Hematopoietic multipotent progenitor cell (in vitro differentiated cells): ENCODE measurements at regions not wholly inside any gene's neighbourhood (a gene's known extent, or its start where the extent isn't known, plus 50 kb on each side); places are given as distances from the start of the nearest gene placed in this dataset.

Experiments used
- DNase-seq, 3 donors: peaks; one replicate each; pipeline ENCODE4 v3.0.0-alpha.2; 2011 to 2015; ENCODE audit warnings: low read depth in 2 of 3, low spot score in 2 of 3

- no peak for DNase-seq
Measured at GRCh38 chr12:78483767-78484315, 380.7 kb upstream of the SYT1 start.

DNA sequence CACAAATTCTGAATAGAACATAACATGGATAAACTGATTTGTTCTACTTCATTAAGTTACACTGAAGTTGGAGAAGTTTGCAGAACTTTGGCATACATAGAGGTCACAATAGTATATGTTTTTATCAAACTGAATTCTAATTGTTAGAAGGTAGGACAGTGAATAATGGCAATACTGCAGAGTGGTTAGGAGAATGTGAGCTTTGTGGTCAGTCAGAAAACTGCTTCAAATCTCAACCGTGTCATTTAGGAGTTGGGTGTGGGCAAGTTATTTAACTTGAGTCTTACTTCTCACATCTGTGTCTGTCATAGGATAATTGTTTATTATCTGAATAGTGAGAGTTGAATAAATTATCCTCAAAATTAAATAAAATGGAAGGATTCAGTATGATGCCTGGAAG is 374.6 kb upstream of the SYT1 start:
- no peak for DNase-seq

GRCh38 chr12:78490861-78491260 is 373.7 kb upstream of the SYT1 start:
- DNase-seq = no peak

DNA sequence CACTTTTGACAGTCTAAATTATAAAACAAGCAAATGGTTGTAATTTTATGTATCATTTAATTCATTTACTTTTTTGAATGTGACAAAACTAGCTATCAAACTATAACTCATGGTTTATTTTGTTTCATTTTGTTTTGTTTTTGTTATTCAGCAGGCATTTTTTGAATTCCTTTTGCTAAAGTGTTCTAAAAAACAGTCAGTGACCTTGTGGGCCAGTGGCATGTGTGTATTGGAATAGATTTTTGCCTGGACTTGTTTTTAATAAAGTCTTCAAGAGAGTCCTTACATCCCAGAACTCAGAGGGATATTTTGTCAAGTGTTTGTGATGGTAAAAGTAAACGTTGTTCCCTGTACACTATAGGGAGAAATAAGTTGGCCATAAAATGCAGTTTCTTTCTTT is 369.7 kb upstream of the SYT1 start:
- no peak for DNase-seq

GRCh38 chr12:78501825-78502224 is 362.7 kb upstream of the SYT1 start:
- DNase-seq = no peak

- no peak for DNase-seq
Measured at GRCh38 chr12:78519422-78519821, 345.2 kb upstream of the SYT1 start.

- no peak for DNase-seq
Measured at GRCh38 chr12:78530100-78530765, 334.3 kb upstream of the SYT1 start.

- DNase-seq = no peak
Measured at GRCh38 chr12:78531831-78532458, 332.6 kb upstream of the SYT1 start.

DNA sequence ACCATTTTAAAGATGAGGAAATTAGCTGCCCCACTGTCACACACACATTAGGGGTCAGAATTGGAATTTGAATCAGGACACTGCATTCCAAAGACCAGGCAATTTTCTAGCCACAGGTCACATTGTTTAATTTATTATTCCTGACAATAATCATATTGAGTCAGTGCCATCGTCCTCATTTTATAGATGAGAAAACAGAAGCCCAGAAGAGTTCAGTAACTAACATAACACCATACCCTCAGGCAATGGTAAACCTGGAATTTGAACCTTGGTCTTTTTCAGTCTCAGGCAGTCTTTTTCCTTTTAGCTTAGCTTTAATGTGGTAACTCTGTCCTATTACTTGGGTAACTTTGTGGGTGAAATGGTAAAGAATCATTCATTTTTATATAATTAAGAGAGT is 330.3 kb upstream of the SYT1 start:
- no peak for DNase-seq

GRCh38 chr12:78540606-78541336 is 323.8 kb upstream of the SYT1 start:
- no peak for DNase-seq

GRCh38 chr12:78550831-78551230 is 313.7 kb upstream of the SYT1 start:
- DNase-seq = no peak

DNA sequence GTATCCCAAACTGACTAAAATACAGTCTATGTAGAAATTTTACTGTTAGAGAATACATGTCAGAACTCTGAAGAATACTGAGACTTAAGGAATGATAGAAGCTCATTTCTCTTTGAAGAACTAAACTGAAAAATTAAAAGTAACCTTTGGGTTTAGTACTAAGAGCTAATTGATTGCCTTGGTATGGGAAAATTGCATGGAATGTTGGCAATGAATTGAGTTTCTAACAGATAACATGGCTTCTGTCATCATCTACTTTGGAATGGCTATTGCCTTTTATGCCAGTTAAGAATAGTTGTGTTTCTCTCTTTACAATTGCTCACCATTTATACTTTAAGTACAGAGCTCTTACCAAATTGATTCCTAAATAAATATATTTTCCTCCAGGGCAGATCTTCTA is 308.8 kb upstream of the SYT1 start:
- no peak for DNase-seq

DNA sequence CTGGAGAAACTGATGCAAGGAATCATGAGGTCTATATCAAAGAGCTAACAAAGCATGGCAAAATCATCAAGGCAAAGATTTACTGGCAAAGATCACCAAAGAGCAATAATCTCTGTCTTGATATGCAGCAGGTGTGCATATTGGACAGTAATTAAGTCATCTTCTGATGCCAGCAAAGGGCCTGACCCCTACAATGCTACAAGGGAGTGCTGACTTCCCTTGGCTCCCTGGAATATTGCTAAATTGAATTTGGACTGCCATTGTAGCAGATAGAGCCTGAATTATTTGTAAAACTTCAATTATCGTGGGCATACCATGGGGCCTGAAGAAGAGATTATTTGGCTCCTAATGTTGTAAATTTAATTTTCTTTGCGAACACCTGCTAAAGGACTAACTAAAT is 307.9 kb upstream of the SYT1 start:
- DNase-seq = no peak

DNA sequence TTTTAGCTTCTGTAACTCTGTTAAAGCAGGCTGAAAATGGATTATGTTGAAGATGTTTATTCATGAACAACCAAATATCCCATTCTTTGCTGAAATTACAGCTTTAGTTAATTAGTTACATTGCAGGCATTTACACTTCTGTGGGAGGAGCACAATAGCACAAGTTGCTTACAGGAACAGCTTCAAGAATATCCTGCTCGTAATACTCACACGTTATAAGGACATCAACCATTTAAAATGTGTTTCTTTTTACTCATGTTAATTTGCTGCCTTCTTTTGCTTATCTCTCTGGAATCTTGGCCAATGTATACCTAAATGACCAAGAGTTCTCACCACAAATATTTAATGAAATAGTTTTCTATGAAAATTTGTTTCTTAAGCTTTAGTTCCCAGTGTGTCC is 305.2 kb upstream of the SYT1 start:
- DNase-seq = no peak

- no peak for DNase-seq
Measured at GRCh38 chr12:78559886-78560285, 304.7 kb upstream of the SYT1 start.

DNA sequence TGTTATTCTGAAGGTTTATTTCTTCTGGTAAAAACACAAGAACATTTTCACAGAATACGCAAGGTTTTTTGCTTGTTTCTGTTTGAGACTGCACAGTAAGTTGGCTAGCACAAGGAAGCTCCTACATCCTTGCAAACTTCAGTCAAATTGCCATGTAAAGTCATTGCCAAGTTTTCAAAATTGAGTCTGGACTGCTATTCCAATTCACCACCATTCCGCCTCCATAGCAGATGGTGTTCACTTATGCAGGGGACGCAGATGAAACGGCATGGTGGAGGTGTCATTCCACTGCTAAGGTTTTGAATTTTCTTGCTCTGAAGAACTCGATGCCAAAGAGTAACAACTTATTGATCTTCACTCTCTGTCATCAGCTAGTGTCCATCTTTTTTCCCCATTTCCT is 303.9 kb upstream of the SYT1 start:
- DNase-seq = no peak

- peak in 1 of 3 donors; percentile 6 for DNase-seq
Measured at GRCh38 chr12:78562368-78563205, 302.0 kb upstream of the SYT1 start.

DNA sequence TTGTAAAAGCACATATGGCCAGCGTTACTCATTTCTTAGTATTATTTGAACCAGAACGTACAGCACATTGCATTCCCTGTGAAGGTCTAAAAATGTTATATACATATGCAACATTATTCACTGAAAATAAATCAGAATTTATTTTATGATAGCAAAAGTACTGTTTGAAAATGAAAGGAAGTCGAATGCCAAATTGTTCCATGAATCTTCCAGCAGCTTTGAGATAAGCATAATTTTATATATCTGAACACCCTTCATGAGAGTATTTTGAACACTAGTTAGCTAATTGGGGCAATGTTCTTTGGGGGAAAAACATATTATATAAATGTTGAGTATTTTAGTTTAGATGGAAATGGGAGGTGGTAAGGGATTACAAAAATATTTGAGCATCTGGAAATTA is 300.7 kb upstream of the SYT1 start:
- no peak for DNase-seq

DNA sequence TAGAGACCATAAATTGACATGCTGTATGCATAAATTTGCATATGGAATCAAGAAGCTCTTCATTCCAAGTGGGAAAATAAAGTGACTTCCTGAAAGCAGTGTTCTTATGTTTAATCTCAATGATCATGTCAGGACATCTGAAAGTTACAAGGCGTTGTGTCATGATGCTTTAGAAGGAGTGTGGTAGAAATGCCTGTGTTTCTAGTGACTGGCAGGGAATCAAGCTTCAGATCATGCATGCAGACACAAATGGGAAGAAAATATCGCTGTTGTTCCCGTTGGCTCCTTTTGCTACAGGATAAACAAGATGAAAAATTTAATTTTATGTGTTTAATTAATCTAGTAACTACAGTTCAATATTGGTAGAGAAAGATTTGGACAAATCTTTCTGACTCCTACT is 298.1 kb upstream of the SYT1 start:
- no peak for DNase-seq

DNA sequence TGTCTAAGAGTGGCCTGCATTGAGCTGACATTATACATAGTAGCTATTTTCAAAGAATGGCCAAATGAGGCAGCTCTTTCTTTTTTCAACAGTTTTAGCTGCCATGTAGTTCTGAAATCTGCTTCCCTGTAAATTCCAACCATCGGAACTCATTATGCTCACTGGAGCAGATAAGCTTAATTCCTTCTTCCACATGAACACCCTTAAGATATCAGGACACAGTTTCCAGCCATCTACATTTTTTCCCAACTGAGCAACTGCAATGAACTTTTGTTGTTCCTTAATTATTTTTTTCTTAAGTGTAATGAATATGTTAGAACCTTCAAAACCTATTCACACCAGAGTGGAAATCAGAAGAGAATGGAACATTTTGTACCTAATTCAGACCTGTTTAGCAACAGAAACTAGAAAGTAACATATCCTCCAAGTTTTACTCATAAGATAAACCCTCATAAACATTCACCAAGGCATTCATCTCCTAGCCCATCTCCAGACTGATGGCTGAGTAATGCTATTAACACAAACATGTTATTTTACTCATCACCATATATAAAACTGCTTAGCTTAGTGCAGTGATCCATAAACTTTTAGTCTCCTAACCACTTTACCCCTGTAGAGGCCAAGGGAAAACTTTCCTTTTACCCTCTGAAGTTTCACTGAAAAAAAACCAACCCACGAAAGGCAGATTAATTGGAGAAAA is 296.1 kb upstream of the SYT1 start:
- no peak for DNase-seq
